Brain pericyte (primary cell): ENCODE measurements at regions not wholly inside any gene's neighbourhood (a gene's known extent, or its start where the extent isn't known, plus 50 kb on each side); places are given as distances from the start of the nearest gene placed in this dataset.

Experiments used
- DNase-seq: peaks from one replicate; pipeline ENCODE4 v3.0.0-alpha.2; 2012; ENCODE audit warnings: low read depth, low spot score

DNA sequence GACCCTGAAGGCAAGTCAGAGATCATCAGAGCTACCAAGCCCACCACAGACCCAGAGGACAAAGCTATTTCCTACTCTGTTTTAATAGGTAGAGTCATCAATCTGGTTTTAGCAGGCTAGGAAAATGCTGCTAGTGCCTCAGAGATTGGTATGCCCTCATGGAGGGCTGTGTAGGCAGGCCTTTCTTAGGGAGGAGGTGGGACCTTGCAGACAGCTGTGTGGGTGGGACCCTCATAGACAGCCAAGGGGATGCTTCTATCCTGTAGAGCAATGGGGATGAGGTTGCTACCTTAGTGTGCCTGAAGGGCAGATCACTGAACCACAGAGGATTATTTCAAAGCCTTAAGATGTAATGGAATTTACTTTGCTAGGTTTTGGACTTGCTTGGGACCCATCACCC is 534.9 kb upstream of the KLF12 start:
- no peak for DNase-seq

DNA sequence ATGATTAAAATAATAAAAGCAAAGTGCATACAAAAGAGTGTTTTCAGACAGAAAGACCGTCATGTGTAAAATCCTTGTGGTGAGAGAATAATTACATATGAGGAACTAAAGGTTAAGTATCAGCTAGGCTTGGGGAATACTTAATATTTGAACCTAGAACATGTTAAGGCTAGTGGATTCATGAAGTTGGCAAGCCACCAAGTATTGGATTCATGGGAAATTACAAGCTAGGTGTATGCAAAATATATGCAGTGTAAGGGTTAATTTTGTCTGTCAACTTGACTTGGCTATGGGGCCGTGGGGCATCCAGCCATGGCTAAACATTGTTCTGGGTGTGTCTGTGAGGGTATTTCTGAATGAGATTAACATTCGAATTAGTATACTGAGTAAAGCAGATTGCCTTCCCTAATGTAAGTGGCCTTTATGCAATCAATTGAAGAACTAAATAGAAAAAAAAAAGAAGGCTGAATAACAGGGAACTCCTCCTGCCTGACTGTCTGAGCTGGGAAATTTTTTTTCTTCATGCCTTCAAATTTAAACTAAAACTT is 533.5 kb upstream of the KLF12 start:
- no peak for DNase-seq

DNA sequence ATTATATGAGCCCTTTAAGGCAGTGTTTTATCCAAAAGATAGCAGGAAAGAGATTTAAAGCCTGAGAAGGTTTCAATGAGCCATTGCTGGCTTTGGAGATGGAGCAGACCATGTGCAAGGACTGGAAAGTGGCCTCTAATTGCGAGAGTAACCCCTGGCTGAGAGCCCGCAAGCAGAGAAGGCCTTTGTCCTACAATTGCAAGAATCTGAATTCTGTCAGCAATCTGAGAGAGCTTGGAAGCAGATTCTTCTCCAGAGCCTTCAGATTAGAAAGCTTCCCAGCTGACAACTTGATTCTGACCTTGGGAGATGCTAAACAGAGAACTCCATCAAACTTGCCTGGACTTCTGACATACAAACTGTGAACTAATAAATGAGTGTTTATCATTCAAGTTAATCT is 528.7 kb upstream of the KLF12 start:
- no peak for DNase-seq

DNA sequence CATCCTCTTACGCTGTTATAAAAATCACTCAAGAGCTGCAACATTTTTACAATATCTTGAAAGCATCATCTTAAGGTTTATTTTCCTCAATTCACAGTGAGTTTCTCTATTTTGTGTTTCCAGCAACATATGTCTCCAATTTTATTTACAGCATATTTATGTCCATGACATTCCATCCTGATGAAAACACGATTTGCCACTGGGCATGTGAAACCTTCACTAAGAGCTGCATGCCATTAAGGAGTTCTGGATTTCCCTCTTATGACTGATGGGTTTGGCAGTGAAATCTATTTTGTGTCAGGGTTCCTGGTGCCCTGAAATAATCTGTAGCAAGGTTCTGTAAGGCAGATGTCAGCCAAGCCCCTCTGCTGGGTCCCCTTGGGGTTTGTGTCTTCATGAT is 527.6 kb upstream of the KLF12 start:
- DNase-seq, result no peak

DNA sequence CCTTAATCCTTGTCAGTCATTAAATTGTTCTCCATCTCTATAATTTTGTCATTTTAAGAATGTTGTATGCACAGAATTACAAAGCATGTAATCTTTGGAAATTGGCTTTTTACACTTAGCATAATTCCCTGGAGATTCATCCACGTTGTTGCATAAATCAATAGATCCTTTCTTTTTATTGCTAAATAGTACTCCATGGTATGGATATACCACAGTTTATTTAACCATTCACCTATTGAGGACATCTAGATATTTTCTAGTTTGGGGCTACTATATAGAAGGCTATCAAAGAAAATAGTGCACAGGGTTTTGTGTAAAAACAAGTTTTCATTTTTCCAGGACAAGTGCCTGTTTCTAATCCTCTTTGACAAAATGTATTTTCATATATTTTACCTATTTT is 523.6 kb upstream of the KLF12 start:
- no peak for DNase-seq

DNA sequence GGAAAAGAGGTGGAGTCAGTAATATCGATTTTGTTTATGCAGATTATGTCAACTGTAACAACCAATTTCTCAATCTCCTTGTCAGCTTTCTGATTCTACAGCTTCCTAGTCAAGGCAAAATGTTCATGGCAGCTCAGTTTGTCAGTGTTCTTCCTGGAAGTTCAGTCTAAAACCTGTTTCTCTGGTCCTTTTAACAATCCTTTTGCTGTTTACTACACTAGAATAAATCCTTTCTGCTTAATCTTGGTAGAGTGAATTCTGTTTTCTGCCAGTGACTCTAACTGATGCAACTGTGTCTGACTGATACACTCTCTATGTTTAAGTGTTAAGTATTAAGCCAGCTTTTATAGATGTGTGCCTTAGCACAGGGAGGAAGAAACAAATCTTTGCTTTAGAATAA is 516.9 kb upstream of the KLF12 start:
- DNase-seq, result no peak

DNA sequence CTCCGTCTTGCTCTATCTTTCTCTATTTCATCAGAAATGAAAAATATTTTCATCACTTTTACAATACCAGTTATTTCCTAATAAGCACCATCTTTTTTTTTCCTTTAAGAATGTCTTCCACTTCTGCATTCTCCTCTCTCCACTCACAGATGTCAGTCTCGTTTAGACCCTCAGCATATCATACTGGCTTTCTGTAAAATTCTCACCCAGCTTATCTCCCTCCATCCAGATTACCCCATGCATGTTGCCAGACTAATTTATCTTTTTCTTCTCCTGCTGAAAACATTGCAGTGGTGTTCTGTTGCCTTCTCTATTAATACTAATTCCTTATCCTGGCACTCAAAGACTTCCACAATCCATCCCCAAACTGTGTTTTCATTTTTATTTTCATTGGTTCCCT is 513.8 kb upstream of the KLF12 start:
- DNase-seq, result no peak

DNA sequence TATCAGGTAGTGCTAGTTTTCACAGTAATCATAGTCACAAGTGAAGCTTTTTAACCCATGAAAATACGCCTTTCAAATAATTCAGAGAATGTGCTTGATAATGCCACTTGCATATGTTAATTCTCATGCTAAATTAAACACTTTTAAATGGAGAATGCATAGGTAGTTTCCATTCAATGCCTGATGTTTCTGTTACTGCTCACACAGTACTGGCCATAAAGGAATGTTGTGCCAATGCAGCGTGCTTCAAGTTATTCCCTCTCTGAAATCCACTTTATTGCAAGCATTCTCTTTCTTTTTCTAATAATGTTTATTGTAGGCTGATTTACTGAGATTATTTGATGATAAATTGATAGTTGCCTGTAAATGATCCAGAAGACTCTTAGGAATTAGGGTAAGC is 513.0 kb upstream of the KLF12 start:
- no peak for DNase-seq

DNA sequence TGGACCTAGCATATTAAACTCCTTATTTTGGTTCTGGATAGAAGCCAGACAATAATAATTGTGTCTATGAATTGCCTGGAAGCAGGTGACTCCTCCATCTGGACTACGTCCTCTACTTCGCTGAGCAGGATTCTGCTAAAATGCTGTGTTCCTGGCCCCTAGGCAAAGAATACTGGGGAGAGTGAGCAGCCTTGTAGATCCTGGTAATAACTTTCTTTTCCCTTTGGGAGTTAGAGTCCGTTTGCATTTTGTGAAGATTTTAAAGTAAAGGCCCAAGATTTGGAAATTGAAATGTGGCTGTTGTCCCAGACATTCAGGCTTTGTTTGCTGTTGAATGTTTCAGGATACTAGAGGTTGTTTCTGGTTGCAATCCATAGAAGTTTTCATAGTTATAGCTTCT is 511.9 kb upstream of the KLF12 start:
- no peak for DNase-seq

DNA sequence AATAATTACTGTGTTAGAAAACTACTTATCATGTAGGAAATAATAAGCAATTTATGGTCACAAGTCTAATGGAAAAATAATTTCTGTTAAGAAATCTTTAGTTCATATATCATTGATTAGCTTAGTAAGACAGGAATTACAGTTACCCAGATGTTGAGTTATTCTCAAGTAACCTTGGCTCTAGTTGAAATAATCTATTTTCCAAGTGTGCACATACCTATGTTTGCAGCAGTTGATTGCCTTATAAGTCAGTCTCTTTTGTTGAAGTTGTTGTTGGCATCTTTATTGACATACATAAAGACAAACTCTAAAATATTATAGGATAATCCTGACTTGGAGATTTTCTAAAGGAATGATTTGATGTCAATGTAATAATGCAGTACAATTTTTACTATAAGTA is 511.4 kb upstream of the KLF12 start:
- DNase-seq, result no peak

DNA sequence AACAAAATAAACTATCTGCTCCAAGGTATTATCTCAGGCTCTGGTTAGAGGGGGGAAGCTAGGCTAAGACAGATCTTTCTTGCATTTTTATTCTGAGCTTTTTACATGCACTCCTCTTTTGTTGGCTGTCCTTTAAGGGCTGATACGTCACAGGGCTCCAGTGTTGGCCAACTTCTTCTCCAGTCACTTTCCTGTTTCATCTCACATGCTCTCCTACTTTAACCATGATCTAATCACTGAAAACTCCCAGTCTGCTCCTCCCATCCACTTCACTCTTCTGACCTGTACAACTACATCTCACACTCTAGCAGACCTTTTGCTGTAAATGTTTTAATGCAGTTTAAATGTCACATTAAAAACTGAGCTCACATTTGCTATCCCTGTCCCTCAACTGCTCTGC is 510.0 kb upstream of the KLF12 start:
- no peak for DNase-seq

DNA sequence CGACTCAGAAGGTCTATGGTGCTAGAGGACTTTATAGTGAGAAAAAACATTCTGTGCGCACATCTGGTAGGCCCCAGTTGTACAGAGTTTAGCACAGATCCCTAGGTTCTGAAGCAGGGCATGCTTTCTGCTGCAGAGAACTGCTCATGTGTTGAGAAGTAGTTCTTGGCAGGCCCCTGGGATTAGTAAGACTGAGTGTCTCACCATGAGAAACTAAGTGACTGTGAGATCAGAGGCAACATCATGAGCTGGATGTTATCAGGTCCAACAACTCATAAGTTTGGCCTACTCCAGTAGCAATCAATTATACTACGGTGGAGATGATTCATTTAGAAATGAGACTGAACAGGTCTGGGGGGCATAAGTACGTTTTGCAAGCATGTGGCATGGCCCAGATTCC is 507.4 kb upstream of the KLF12 start:
- no peak for DNase-seq

DNA sequence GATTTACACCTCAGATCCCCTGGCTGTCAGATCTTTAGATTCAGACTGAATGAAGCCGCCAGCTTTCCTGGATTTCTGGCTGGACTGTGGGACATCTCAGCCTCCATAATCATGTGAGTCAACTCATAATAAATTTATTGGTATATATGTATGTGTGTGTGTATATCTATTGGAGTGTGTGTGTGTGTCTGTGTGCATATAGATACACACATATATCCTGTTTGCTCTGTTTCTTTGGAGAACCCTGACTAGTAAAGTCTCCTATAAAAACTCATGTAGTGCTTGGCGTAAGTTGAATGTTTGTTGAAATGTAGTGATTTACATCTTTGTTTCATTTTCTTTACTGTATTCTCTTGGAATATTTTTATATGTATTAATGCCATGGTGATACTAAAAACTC is 499.5 kb upstream of the KLF12 start:
- no peak for DNase-seq

DNA sequence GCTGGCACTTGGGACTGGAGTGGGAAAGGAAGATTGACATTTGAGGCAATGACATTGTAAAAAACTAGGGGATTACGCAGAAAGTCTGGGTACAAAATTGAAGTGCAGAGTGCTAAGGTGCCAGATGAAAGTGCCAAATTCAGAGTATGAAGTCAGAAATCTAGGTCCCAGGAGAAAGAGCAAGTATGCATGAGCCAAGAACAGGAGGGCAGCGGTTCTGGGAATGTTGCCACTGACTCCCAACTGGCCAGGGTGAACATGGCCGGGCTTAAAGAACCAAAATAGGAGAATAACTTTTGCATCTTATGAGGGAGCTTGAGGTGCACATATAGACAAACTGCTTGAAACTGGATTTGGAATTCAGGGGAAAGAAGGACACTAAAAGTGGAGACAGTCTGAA is 495.8 kb upstream of the KLF12 start:
- no peak for DNase-seq

DNA sequence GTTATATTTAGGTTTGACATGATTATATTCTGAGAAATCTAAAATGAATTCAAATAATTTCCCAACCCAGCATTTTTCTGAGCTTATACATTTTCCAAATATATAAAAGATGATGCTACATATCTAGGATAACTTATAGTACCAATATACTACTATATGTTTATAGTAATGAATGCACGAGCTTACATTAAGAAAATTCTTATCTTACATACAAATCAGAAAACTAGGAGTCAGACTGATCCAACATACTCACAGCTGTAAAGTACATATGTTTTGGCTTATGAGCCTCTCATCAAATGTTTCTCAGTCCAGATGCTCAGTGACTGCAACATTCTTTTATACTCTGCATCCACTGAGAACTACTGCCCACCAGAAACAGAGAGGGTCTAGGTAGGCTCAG is 491.3 kb upstream of the KLF12 start:
- DNase-seq, result no peak

DNA sequence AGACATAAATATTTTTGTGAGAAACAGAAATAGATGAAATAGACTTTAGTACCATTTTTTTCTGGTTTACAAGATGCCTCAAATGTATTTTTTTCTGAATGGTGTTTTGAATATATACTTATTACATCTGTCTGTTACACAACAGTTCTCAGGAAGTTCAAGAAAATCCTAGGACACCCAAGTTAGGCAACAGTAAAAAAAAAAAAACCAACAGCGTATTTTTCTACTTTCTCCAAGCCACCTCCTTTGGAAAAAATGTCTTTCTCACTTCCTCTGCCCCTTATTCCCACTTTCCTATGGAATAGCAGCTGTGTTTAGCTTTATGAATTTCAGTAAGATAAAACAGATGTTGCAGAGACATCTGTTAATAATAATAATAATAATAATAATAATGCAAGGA is 489.6 kb upstream of the KLF12 start:
- no peak for DNase-seq

DNA sequence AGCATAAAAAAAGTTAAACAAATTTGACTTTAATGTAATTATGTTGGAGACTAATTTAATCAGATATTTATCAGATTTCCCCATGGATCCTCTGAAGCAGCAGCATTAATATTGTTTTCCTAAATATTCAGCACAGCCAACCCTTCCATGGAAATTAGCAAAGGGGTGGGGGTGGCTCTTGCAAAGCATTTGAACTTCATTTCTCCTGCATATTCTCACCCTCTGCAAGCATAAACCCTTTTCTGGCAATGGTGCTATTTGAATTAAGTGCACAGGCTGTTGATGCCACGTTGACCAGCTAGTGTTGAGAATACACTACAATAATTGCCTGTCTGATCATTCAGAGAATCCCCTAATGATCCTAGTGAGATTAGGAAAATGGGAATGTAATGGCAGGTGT is 488.1 kb upstream of the KLF12 start:
- DNase-seq, result no peak

DNA sequence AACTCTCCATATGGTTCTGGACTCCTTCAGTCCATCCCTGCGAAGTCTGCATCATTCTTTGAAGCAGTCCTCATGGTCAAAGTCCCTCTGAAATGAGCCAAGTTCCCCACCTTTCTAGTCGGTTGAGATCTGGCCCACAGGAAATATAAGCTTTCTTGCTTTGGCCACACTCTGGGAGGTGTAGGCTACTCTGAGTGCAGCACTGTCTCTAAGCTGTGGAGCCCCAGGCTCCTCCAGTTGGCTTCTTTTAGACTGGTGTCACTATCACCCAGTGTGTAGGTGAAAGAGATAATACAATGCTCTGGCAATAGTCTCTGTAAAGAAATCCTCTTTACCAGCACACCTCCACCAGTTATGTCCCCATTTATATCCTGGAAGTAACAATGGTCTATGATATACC is 486.5 kb upstream of the KLF12 start:
- no peak for DNase-seq

DNA sequence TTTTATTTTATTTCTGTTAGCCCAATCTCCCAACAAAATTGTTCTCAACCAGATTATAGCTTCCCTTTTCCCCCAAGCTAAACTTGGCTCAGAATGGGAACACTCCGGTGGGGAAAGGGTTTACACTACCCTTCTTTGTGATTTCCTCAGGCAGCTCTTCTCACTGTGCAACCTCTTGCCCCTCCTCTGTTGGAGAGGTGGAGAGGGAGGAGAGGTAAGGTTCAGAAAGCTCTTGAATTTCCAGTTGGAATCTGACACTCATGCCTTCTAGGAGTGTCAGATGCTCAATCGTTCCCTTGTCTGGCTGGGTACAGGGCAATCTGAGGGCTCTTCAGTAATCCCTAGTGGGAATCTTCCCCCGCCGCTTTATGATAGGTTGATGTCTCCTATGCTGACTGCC is 486.1 kb upstream of the KLF12 start:
- no peak for DNase-seq

DNA sequence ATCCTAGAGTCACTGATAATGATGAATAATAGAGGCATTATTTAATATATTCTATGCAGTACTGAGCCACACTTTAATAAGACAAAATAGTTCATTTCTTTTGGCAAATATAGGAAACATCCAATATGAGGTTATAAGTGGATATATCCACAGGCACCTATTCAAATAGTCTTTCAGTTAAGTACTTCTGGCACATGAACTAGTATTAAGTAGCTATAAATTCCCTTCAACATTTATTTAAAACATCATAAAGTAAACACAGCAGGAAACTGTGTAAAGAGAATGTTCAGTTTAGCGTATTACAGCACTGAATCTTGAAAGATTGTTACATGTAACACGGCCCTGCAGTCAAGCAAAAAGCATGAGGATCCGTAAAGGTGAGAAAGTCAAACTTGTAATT is 463.3 kb upstream of the KLF12 start:
- no peak for DNase-seq

DNA sequence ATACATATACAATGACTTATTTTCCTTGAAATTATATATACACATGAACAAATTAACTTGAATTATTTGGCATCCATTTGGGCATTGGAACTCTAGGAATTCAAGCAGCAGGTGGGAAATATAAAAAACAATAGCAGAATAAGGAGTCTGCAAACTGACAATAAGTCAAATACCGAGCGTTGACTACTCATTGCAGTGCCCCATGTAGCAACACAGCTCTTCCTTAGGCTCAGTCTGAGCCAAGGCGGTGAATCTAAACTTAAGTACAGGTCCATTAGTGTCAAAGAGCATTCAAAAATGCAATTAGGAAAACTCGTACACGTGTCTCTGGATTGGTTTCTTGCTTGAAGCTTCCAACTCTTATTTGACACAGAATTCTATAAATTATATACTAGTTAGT is 462.5 kb upstream of the KLF12 start:
- no peak for DNase-seq

DNA sequence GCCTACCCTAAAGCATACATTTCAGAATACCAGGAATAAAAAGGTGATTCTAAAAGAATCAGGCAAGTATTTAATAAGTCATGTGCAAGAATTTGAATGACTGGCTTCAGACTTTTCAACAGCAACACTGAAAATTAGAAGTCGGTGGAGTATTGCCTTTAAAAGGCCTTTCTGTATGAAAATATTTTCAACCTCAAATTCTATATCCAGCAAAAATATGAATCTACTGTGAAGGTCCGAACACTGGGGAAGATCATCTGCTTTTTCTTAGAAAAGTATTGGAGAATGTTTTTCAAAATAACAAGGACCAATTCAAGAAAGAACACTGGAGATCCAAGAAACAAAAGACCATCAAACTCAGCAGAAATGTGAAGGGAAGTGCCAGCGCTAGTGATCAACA is 459.5 kb upstream of the KLF12 start:
- no peak for DNase-seq

DNA sequence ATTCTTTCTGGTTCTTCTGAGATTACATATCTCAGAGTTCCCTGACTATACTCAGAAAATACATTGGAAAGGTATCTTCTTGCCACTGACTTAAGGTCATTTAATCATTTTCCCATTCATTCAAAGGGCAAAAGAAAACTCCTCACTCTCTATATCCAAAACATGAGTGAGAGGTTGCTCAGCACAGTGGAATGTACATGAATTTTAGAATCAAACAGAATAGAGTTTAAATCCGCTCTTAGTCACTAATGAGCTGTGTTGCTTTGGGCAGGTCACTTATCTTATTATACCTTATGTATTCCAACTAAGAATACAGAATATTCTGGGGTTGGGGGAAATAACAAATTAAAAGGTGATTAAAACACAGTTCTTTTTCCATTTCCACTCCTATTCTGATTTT is 452.6 kb upstream of the KLF12 start:
- DNase-seq, result no peak

DNA sequence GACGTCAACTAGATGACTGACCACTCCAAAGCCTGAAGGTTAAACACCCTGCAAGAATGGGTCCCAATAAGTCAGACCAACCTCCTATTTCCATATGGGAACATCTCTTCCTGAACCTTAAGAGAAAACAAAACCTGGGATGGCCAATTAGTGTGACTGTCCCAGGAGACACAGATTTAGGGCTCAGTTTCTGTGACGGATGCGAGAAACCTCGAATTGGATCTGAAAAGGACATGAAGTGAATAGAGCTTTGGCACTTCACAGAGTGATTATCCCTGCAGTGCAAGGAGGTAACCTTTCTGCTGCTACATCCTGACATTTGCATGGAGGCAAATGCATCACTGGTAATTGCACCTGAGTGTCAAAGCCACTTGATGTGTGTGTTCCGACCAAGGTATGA is 442.2 kb upstream of the KLF12 start:
- DNase-seq, result no peak

DNA sequence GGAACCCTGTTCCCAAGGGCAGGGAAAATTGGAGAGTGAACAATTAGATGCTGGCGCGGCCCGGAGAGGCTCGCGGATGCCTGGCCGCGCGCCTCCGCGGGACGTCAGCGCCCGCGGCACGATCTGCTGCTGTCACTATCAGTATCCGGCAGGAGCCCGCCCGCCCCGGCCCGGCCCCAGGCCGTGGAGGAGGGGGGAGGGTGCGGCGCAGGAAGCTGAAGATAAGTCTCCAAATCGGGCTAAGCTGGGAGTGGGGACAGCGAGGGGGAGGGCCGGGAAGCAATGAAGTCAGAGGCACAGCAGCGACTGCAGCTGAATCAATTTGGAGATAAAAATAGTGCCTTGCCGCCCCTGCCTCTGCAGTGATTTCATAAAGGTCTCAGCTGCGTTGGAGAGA is 441.5 kb upstream of the KLF12 start:
- peak; percentile 16 for DNase-seq
